ENCODE measurements at regions not wholly inside any gene's neighbourhood (a gene's known extent, or its start where the extent isn't known, plus 50 kb on each side); places are given as distances from the start of the nearest gene placed in this dataset.
"Not testable (repeated sequence)": the region's sequence is repeated elsewhere in the genome, so short reads cannot be mapped to it uniquely, and the experiment has no call there.

DNA sequence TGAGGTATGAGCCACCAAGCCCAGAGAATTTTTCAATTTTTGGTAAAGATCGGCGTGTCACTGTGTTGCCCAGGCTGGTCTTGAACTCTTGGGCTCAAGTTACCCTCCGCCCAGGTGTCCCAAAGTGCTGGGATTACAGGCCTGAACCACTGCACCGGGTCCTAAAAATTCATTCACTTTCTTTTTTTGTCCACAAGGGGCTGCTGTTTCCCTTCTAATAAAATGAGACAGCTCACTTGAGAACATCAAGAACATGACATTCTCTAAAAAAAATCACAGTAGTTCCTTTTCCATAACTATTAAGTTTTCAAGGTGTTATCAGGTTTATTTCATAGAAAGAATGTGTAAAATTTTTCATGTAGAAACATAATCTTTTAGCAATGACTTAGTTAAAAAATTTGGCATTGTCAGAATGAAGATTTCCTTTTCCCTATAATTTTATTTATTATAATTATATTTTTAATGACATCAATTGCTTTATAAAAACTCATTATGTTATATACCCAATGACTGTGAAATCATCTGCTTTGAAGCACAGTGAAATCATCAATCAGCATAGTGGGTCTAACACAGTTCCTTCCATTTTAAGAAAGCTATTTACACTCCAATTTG lies 1723.8 kb upstream of the DEFB115 start:
- not testable (repeated sequence) for H3K4me3 Mint-ChIP-seq, H3K27ac Mint-ChIP-seq, H3K4me1 Mint-ChIP-seq, H3K9me3 Mint-ChIP-seq, H3K27me3 Mint-ChIP-seq, H3K36me3 Mint-ChIP-seq

DNA sequence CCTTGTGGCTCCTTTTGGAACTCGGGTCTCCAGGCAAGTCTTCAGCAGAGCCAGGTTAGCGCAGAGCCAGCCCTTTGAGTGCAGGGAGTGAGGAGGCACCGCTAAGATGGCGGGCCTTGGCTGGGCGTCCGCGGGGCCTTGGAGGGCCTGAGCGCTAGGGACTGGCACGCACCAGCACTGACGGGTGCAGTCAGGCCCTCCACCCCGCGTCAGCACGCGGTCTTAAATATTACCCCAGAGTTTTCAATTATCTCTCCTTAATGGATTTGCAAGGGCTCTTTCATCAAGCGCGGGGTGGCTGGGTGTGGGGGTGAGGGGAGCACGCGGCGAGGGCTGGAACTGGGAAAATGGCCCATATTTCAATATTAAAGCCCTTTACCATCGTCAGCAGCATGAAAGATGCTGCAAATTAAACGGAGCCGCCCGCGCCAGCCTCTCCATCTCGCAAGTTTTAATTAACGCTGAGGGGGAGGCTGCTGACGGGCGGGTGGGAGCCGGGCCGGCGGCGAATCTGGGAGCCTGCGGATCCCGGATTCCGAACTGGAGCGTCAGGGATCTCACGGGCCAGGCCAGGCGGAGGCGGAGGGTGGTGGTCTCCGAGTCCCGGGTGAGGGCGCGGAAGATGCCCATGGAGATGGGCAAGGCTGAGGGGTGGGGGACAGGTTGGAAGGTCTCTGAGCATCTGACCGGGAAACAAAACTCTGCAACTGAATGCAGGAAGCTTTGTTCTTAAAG lies 1690.4 kb upstream of the DEFB115 start:
- not testable (repeated sequence) for H3K27me3 Mint-ChIP-seq, H3K4me1 Mint-ChIP-seq

DNA sequence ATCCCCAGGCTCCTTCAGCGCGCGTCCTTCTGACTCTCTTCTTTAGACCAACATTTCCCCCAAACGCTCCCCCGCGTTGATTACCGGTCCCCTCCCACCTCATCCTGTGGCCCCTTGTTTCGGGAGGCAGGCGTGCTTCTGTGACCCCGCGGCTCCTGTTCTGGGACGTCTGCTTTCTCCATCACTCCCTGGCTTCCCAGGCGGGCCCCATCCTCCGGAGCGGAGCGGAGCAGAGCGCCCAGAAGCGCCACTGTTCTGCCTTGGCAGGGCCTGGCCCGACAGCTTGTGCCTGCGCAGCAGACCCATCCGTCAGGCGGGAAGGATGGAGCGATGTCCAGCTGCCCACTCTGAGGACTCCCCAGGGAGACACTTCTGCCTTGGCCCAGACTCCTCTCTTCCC lies 1689.8 kb upstream of the DEFB115 start:
- not testable (repeated sequence) for H3K4me3 Mint-ChIP-seq, H3K4me1 Mint-ChIP-seq, H3K27ac Mint-ChIP-seq, H3K27me3 Mint-ChIP-seq, H3K36me3 Mint-ChIP-seq, H3K9me3 Mint-ChIP-seq

More for the DNA sequence above, 1690.4 kb upstream of the DEFB115 start:
- not testable (repeated sequence) for H3K27ac Mint-ChIP-seq, H3K9me3 Mint-ChIP-seq, H3K4me3 Mint-ChIP-seq, H3K36me3 Mint-ChIP-seq

DNA sequence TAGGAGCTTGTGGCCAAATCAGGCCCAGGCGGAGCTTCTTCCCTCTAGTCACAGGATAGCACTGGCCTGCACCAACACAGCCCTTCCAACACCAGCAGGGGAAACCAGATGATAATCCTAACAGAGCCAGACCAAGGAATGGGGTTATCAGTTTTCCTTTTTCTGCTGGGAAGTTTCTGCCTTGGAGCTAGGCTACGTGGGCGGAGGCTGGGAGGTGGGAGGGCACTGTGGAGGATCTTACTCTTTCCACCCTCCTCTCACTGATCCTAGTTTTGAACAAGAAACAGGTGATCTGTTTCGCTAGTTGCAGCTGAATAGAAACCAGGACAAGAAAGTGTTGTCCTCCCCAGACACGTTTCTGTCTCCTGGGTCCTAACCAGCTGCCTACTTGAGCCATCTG lies 1687.3 kb upstream of the DEFB115 start:
- not testable (repeated sequence) for H3K4me1 Mint-ChIP-seq, H3K9me3 Mint-ChIP-seq, H3K4me3 Mint-ChIP-seq, H3K36me3 Mint-ChIP-seq, H3K27me3 Mint-ChIP-seq, H3K27ac Mint-ChIP-seq

DNA sequence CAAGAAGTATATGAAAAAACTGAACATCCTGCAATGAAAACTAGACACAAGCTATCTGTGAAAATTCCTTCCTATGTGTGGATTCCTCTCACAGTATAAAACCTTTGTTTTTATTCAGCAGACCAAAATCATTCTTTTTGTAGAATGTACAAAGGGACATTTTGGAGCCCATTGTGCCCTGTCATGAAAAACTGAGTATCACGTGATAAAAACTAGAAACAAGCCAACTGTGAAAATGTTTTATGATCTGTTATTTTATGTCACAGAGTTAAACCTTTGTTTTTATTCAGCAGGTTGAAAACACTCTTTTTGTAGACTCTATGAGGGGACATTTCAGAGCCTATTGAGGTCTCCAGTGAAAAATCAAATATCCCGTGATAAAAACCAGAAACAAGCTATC lies 1667.9 kb upstream of the DEFB115 start:
- not testable (repeated sequence) for H3K27me3 Mint-ChIP-seq, H3K9me3 Mint-ChIP-seq, H3K27ac Mint-ChIP-seq, H3K4me3 Mint-ChIP-seq, H3K36me3 Mint-ChIP-seq, H3K4me1 Mint-ChIP-seq

DNA sequence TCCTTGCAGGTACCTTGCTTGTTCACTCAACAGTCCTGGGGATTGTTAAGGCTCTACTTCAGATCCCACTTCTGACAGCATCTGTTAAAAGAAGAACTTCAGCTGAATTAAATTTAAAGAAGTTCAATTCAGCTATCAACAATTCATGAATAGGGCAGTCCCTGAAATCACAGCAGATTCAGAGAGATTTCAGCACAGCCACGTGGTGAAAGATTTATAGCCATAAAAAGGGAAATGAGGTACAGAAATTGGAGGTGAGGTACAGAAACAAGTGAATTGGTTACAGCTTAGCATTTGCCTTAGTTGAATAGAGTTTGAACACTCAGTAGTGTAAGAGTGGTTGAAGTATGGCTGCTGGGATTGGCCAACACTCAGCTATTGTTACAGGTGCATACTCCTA lies 1653.3 kb upstream of the DEFB115 start:
- not testable (repeated sequence) for H3K4me3 Mint-ChIP-seq, H3K9me3 Mint-ChIP-seq, H3K27me3 Mint-ChIP-seq, H3K27ac Mint-ChIP-seq, H3K36me3 Mint-ChIP-seq, H3K4me1 Mint-ChIP-seq

DNA sequence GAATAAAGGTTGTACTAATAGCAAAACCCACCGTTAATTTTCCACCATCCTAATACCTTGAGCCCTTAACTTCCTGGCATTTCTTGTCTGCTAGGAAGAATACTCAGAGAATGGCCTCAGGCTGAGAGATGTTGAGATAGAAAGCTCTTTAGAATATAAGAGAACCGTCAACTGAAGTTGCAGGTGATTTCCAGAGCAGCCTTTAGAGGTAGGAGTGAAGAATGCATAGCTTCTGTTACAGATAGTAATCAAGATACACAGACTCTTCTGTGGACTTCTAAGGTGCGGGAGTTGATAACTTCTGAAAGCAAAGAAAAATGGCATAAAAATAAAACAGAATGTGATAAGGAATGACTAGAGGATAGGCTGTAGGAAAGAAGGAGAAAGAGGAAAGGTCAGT lies 1651.3 kb upstream of the DEFB115 start:
- H3K36me3 Mint-ChIP-seq, H3K27ac Mint-ChIP-seq, H3K4me3 Mint-ChIP-seq, H3K27me3 Mint-ChIP-seq, H3K4me1 Mint-ChIP-seq, H3K9me3 Mint-ChIP-seq: not testable (repeated sequence)

DNA sequence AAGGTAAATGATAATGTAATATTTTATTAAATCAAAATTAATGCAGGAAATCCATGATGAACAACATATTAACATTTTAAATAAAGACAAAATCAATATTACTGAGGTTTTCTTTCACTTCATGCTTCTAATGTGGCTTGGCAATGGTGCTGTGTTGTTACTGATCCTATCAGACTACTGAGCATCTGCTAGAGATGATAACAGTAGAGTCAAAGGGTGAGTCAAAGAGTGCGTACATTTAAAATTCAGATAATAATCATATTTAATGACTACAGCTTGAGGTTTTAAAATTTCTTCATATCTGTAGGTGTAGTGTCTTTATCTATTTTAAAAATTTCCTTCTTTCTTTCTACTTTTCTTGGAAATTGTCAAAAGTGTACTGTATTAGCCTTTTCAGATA lies 1628.1 kb upstream of the DEFB115 start:
- H3K9me3 Mint-ChIP-seq, H3K27ac Mint-ChIP-seq, H3K4me3 Mint-ChIP-seq, H3K27me3 Mint-ChIP-seq, H3K4me1 Mint-ChIP-seq, H3K36me3 Mint-ChIP-seq: not testable (repeated sequence)
